Muscle of back (tissue), 3 donors: ENCODE measurements at regions not wholly inside any gene's neighbourhood (a gene's known extent, or its start where the extent isn't known, plus 50 kb on each side); places are given as distances from the start of the nearest gene placed in this dataset.
A peak's percentile ranks its signal among the peaks of the same experiment; 100 is the strongest.
"Not testable (repeated sequence)": the region's sequence is repeated elsewhere in the genome, so short reads cannot be mapped to it uniquely, and the experiment has no call there.

Experiments used
- DNase-seq, 3 donors: peaks; one replicate each; pipeline versions ENCODE4 v3.0.0 to v3.0.0-alpha.2; 2013

DNA sequence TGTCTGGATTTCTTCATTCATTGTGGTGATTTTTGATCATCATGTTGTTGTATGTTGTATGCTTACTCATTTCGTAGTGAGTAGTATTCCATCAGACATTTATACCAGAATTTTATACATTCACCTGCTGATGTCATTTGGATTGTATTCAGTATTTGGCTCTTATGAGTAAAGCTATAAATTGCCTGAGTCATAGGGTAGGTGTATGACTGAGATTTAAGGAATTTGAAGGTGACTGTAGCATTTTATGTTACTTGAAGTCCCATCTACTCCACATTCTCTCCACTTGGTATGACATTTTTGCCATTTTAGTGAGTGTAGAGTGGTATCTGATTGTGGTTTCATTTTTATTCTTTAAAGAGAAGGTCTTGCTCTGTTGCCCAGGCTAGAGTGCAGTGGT, 548.2 kb downstream of the TBC1D22A start:
- DNase-seq = peak in 1 of 3 donors; percentile 20

DNA sequence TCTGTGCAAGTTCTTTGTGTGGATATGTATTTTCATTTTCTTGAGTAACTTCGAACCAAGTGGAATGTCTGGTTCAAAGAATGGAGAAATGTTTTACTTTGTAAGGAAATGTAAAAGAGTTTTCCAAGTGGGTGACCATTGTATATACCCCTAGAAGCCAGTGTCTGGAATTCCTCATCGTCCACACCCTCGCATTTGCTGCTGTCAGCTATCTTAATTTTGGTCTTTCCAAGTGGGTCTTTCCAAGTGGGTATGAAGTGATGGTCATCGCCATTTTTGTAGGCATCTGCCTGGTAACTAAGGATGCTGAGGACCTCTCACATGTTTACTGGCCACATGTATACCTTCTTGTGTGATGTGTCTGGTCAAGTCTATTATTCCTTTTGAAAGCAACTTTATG, 547.5 kb downstream of the TBC1D22A start:
- no peak for DNase-seq

DNA sequence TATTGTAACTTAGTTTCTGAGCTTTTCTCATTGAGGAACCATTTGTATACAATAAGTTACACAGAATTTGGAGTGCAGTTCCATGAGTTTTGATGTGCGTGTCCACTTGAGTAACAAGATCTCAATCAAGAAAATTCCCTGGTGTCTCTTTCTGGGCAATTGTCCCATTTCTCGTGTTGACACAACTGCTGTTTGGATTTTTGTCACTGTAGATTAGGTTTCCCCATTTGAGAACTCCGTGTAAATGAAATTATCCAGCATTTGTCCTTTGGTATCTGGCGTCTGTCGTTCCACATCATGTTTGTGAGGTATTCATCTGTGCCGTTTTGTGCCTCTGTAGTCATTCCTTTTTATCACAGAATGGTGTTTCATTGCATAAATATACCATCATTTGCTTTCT, 547.0 kb downstream of the TBC1D22A start:
- peak in 2 of 3 donors; percentile 5 to 13 for DNase-seq

DNA sequence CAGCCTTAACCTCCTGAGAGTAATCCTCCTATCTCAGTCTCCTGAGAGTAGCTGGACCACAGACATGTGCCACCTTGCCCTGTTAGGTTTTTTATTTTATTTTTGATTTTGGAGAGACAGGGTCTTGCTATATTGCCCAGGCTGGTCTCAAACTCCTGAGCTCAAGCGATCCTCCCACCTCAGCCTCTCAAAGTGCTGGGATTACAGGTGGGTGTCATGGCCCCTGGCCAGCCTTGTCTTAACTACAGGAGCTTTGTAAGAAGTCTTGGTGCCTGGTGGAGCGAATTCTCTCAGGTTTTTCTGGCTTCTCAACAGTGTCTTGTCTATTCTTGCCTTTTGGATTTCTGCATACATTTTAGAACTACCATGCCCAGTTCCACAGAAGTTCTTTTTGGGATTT, 546.4 kb downstream of the TBC1D22A start:
- DNase-seq = no peak

DNA sequence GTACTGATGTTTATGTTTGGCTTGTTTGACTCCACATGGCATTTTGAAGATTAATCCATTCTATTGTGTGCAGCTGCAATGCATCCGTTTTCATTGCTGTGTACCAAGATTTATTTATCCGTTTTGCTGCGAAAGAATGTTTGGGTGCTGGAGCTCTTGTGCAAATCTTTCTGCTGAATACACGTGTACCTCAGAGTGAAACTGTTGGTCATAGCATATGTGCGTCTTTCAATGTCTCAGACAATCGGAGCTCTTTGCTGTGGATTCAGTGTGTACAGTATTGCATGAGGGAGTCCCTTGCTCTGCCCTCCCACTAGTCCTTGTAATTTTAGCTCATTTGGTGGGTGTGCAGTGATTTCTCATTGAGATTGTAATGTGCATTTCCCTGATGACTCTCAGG, 545.4 kb downstream of the TBC1D22A start:
- no peak for DNase-seq

DNA sequence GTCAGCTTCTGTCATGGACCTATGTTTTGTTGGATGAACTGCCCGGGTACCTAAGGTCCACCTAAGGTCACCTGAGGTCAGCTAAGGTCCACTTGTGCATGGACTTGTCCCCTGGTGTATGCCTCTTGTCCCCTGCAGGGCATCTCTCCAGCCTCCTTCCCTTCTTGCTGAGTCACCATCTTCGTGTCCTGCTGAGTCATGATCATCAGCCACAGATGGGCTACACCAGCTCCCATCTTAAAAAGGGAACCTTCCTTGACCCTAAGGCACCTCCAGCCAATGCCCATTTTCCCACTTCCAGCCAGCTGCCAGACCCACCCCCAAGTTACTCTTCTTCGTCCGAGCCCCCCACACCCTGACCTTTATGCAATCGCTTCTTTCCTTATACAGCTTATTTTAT, 544.9 kb downstream of the TBC1D22A start:
- DNase-seq = no peak

DNA sequence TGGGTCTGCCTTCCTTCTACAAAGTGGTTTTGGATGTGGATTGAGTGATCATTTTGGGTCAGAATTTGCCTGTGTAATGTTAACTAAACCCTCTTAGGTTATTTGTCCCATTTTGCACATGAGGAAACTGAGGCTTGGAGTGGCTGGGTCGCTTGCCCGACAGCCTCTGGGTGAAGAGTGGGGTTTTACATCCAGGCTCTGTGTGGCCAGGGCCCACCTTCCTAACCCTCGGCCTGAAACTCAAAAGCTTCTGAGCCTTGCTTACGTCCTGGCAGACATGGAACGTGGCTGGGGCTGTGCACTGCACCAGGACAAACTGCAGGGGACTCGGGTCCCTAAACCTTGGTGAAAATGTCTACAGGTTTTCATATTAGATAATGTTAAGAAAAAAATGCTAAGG, 542.4 kb downstream of the TBC1D22A start:
- DNase-seq = no peak

DNA sequence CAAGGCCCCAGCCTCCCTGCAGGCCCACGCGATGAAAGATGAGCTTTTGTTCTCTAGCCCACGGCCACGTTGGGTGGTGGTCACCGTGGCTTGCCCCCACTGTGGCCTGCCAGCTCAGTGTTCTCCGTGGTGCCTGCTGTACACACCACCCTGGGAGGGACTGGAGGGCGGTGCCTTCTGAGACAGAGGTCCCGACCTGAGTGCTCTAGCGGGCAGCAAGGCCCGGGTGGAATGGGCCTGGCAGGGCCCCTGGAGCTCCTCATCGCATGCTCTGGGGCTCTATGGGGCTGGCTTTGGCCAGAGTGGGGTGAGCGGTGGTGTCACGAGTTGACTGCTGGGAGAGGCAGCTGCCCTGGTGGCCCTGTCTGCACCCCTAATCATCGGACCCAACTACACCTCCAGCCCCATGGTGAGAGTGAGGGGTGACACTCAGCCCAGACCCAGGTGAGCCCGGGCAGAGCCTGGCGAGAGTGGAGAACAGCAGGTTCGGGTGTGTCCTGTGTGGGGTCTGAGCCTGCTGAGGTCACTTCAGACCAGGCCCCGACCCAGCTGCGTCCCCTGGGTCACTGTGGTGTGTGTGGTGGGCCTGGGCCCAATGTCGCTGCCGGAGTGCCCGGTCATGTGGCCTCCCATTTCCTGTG, 541.9 kb downstream of the TBC1D22A start:
- no peak for DNase-seq

DNA sequence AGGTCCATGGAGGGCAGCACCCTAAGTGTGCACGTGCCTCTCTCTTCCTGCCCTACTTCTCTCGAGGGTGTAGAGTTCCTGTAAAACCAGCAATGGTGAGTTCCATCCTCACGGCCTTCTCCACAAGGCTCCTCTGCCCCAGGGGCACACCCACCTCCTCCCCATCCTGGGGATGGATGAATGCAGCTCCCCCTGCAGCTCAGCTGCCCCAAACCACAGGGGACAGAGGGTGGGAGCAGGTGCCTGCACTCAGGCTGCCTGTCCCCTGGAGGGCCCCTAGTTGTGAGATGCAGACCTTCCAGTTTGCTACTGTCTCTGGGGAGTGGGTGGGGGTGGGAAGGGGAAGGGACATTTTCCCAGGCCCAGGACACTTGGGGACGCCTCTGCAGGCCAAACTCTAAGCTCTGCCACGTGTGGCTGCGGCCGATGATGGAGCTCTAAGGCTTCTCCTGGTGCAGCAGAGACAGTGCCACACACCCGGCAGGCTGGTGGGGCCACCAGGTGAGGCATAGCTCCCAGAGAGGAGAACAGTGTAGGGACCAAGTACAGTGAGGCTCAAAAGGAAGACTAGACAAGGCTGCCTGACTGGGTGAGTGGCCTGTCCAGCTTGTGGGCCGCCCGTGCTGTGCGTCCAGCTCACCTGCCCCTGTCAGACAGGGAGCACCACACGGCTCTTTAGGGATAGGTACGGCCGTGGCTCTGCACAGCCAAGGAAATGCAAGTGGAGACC, 540.9 kb downstream of the TBC1D22A start:
- no peak for DNase-seq

DNA sequence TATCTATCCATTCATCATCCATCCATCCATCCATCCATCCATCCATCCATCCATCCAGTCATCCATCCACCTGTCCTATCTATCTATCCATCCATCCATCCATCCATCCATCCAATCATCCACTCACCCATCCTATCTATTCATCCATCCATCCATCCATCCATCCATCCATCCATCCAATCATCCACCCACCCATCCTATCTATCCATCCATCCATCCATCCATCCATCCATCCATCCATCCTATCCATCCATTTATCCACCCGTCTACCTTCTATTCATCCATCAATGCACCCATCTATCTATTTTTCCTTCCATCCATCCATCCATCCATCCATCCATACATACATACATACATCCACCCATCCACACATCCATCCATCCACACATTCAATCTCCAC, 540.1 kb downstream of the TBC1D22A start:
- DNase-seq = not testable (repeated sequence)

DNA sequence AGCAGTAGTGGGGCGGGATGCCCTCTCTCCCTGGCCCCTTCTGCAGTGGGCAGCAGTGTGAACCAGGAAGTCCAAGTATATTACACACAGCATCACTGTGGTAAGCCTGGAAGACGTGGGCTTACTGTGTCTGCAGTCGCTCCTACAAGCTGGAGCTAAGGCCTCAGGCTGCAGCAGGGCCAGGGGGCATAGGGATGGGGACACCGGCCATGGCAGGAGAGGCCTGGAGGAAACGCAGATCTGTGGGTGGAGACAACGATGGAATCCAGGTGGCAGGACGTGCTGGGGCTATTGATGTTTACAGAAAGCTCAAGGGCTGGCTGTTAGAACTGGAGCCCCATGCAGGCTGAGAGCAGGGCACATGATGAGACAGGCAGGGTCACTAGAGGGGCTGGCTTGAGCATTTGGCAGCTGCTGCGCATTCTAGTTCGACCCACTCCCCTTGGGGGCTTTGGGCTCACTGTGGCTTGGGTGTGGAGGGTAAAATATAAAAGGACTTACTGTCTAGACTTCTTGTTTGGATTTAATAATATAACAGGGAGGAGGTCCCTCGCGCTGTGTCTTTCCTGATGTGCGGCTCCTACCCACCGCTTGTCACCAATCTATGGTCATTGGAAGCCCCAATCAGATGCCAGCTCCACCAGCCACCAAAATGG, 539.5 kb downstream of the TBC1D22A start:
- no peak for DNase-seq

DNA sequence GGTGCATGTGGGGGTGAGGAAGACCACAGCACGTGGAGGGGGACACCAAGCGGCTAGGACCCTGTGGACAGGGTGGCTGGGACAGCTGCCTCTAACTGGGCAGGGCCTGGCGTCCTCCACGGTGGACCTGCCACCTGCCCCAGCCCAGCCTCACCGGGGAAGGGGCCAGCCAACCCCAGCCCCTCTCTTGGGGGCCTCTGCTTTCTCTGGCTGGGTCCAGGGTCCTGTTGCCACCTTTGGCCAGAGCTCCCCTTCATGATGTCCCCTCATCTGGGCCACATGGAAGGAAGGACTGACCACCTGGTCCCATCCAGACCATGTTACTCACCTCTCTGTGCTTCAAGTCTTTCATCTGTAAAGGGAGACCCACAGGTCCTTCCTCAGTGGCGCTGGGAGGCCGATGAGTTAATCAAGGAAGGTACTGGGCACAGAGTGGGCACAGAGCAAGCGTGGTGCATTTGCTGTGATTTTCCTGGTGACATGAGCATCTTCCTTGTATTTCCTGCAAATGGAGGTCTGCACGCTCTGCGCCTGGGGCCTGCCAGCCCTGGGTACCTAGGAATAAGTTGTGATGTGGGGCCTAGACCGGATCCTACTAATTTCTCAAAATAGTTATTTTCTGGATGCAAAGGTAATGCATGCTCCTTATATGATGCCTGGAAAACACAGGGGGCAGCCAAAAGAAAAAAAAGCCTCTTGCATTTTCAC, 538.4 kb downstream of the TBC1D22A start:
- no peak for DNase-seq

DNA sequence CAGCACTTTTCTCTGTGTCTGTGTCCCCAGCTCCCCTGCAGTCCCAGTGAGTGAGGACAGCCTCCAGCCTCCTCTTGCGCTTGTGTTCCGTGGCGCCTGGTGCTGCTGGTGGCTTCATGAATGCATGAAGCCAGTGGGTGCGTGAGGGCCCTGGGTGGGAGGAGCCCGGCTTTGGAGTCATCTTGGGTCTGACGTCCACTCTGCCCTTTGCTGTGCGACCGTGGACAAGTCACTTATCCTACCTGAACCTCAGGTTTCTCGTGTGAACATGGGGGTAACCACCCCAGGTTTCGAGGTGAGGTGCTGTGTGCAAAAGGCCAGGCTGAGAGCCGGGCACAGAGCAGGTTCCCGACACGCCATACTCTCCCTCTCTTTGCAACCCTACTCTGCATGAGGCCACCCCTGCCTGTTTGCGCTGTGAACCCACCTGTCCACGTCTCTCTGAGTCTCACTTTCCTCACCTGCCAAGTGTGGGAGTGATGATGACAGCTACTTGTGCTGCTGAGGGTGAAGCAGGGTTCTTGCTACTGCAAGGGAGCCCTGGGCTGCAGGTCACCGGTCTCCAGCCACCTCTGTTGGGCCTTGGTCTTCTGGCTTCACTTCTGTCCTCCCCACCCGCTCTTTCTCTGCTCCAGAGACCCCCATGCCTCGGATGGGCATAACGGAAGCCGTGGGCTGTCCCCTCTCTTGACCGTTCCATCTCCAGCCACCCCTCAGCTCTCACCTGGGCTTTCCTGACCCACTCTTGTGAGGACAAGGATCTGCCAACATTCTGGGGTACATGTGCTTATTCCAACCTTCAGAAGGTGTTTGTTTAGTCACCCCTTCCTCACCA, 537.6 kb downstream of the TBC1D22A start:
- DNase-seq = no peak

DNA sequence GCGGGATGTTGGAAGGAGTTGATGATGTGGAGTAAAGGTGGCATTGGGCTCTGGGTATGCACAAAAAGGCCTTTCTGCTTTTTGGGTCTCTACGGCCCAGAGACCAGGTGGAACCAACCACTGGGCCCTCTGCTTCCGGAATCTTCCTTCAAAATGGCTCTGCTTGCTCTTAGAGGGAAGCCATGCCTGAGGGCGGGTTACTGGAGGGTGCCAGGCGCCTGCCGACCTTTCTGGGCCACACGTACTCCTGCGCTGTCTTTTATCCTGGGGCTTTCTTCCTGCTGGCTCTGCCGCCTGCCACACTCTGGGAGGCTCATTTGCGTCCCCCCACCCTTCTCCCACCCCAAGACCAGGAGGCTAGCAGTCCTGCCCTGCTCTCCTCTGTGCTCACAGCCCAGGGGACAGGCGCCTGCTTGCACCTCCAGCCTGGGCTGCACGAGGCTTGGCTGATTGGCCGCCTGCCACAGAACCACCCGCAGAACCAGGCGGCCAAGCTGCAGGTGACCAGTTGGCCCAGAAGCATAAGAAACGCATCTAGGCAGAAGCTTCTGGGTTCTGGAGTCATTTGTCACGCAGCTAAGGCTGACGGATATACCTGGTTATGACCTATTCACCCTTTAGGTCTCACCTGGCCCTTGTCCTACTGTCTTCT, 536.9 kb downstream of the TBC1D22A start:
- no peak for DNase-seq

DNA sequence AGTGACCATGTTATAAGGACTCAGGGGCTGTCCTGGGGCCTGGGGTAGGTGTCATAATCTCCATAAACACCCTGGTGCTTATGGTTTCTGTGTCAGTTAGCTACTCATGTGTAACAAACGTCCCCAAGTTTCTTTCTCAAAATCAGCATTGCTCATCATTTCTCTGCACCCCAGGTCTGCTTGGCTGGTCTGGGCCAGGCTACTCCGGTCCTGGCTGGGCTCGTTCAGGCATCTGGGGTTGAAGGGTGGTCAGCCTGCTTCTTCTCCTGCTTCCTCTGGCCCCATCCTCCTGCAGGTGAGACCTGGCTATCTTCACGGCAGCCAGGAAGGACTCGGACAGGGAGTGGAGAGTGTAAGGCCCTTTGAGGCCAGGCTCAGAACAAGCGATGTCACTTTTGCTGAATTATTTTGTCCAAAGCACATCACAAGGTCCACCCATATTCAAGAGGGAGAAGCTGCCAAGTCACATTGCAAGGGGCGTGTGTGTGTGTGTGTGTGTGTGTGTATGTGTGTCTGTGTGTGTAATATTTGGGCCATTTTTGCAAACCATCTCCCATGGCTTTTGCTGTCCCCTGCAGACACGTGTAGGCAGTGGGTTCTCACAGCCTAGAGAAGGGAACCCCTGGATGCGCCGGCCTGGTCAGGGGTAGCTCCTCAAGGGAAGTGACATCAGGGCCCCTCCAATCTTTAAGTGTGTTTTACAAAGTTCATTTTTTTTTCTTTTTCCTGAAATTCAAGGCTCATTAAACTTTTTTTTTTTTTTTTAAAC, 535.8 kb downstream of the TBC1D22A start:
- DNase-seq = no peak

DNA sequence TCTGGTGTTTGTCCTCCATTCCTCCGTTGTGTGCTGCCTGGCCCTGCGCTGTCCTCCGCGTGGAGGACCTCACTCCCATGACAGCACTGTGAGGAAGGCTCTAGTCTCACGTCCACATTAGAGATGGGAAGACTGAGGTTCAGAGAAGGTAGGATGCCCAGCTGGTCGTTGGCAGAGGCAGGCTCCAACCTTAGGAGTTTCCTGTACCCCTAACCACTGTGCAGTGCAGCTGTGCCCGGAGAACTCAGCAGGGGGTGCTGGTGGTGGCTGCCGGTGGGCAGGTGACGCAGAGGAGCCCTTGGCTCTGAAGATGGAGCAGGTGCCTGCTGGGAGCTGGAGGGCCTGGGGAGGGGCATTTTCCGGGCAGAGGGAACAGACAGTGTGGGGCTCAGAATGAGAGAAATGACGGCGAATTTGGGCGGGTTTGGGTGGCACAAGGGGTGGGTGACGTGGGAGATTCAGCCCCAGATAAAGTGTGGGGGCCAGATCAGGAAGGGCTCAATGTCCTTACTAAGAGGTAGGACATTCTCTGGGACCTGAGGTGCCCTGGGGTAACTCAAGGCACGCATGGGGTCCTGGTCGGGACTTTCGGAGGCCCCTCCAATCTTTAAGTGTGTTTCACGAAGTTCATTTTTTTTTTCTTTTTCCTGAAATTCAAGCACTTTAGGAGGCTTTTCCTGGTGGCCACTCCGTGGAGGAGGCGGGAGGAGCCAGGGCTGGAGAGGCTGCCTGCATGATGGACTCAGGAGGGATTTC, 535.0 kb downstream of the TBC1D22A start:
- no peak for DNase-seq

DNA sequence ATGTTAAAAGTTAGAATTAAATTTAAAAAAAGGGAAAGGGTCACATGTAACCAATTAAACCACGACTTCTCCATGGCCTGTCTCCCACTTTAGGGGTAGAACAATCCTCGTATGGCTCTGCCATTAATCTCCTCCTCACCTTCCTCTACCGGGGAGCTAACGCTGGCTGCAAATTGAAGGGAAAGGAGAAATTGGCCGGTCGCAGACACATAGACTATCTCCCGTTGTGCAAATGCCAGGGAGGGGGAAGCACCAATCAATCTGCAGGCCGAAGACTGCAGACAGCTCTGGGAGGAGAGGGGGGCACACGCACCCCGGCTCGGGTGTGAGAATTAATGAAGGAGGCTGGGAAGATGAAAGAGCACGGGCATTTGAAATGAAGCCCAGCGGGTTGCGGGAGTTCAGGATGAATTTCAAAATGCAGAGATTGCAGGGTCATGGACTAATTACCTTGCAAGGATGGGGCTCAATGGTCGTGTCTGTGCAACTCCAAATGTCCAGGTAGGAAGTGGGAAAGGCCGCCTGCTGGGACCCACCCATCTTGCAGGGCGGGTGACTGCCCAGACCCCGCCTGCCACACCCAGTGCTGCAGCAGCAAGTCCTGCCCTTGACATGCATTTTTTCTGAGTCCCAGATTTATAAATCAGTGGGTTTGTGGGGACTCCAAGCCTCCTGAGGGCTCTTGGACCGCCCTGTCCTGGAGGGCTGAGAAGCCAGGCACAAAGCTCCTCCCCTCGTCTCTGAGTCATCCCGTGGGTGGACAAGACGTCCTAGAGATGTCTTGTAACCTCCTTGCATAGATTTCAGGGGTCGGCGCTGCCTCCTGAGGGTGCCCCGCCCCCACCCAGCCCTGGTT, 534.2 kb downstream of the TBC1D22A start:
- DNase-seq = no peak

DNA sequence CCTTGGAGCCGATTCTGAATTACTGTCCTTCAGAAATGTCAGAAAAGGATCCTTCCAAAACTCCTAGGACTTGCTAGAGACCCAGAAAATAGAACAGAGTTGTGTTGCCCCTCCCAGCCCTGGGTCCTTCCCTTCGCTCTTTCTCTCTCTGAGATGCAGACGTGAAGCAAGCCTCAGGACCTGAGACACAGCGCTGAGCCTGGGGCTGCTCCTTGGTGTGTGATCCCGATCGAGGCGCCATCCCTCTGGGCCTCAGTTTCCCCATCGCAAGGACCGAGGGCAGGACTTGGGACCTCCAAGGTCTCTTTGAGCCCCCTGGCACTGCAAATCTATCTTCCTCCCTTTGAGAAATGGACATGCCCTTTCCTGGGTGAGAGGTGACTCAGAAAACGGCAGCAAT, 533.5 kb downstream of the TBC1D22A start:
- no peak for DNase-seq
